GM21619 (cell line): ENCODE measurements at regions not wholly inside any gene's neighbourhood (a gene's known extent, or its start where the extent isn't known, plus 50 kb on each side); places are given as distances from the start of the nearest gene placed in this dataset.
A peak's percentile ranks its signal among the peaks of the same experiment; 100 is the strongest.
"Not testable (repeated sequence)": the region's sequence is repeated elsewhere in the genome, so short reads cannot be mapped to it uniquely, and the experiment has no call there.

Source experiments
- ATAC-seq: cut with Tn5 transposase; IDR thresholded peaks from one replicate; pipeline ENCODE4 v1.9.1; 2021; ENCODE audit not compliant: unreplicated experiment

GRCh38 chr3:31095255-31095654 is 200.8 kb upstream of the GADL1 start:
- ATAC-seq = no peak

GRCh38 chr3:31096661-31097395 is 202.4 kb upstream of the GADL1 start:
- no peak for ATAC-seq

- ATAC-seq = no peak
Measured at GRCh38 chr3:31100519-31100918, 206.1 kb upstream of the GADL1 start.

- not testable (repeated sequence) for ATAC-seq
Measured at GRCh38 chr3:31101285-31101684, 206.8 kb upstream of the GADL1 start.

GRCh38 chr3:31102196-31102879 is 207.9 kb upstream of the GADL1 start:
- ATAC-seq = no peak

- no peak for ATAC-seq
Measured at GRCh38 chr3:31103181-31103580, 208.7 kb upstream of the GADL1 start.

GRCh38 chr3:31103623-31104180 is 209.2 kb upstream of the GADL1 start:
- no peak for ATAC-seq

- ATAC-seq = no peak
Measured at GRCh38 chr3:31105011-31105410, 210.6 kb upstream of the GADL1 start.

- ATAC-seq = no peak
Measured at GRCh38 chr3:31105438-31106077, 211.1 kb upstream of the GADL1 start.

GRCh38 chr3:31106204-31106603 is 211.7 kb upstream of the GADL1 start:
- ATAC-seq = no peak

GRCh38 chr3:31106912-31107311 is 212.5 kb upstream of the GADL1 start:
- peak; percentile 94 for ATAC-seq

GRCh38 chr3:31114929-31115283 is 220.4 kb upstream of the GADL1 start:
- no peak for ATAC-seq

GRCh38 chr3:31115531-31115930 is 221.1 kb upstream of the GADL1 start:
- not testable (repeated sequence) for ATAC-seq

GRCh38 chr3:31116651-31117050 is 222.2 kb upstream of the GADL1 start:
- no peak for ATAC-seq

GRCh38 chr3:31117854-31118253 is 223.4 kb upstream of the GADL1 start:
- ATAC-seq = no peak

- no peak for ATAC-seq
Measured at GRCh38 chr3:31124373-31124772, 229.9 kb upstream of the GADL1 start.

GRCh38 chr3:31125413-31126020 is 231.1 kb upstream of the GADL1 start:
- ATAC-seq = no peak

GRCh38 chr3:31129241-31129640 is 234.8 kb upstream of the GADL1 start:
- peak; percentile 56 for ATAC-seq

- no peak for ATAC-seq
Measured at GRCh38 chr3:31132132-31132769, 237.8 kb upstream of the GADL1 start.

GRCh38 chr3:31133541-31133940 is 239.1 kb upstream of the GADL1 start:
- peak; percentile 45 for ATAC-seq

- ATAC-seq = no peak
Measured at GRCh38 chr3:31135546-31135945, 241.1 kb upstream of the GADL1 start.
